HL-60 (cell line): ENCODE measurements at regions not wholly inside any gene's neighbourhood (a gene's known extent, or its start where the extent isn't known, plus 50 kb on each side); places are given as distances from the start of the nearest gene placed in this dataset.

Experiments
- DNase-seq, 2 experiments: peaks; one replicate each; pipeline ENCODE4 v3.0.0-alpha.2; 2010 to 2020; ENCODE audit warnings: low read depth in 1 of 2, low spot score in 1 of 2
- H3K27ac ChIP-seq: fragments of 250-450 bp; sonication (Bioruptor Pico); replicated peaks from 2 replicates; pipeline ENCODE4 v1.5.1; 2020; ENCODE audit warnings: mild to moderate bottlenecking, moderate library complexity
- H3K27me3 ChIP-seq: fragments of 250-450 bp; sonication (Bioruptor Pico); 2 replicates; pipeline ENCODE4 v1.5.1; 2021; ENCODE audit warnings: mild to moderate bottlenecking, moderate library complexity; ENCODE audit not compliant: insufficient read depth, poor library complexity, severe bottlenecking
- H3K4me3 ChIP-seq: replicated peaks from 2 replicates; pipeline ENCODE4 v1.5.1; 2011; ENCODE audit warnings: mild to moderate bottlenecking, control low read depth, low read length; ENCODE audit not compliant: insufficient read depth
- GABPA ChIP-seq: IDR thresholded peaks from 2 replicates; pipeline ENCODE4 v1.6.1; 2012; ENCODE audit warnings: low read depth
- POLR2AphosphoS5 ChIP-seq: IDR thresholded peaks from 2 replicates; pipeline ENCODE4 v1.6.1; 2012; ENCODE audit warnings: low read depth
- SPI1 ChIP-seq: IDR thresholded peaks from 2 replicates; pipeline ENCODE4 v1.6.1; 2012; ENCODE audit warnings: low read depth, mild to moderate bottlenecking, borderline replicate concordance
- TF ChIP-seq, protein P1 (sequence below): IDR thresholded peaks from one replicate; pipeline ENCODE4 v1.5.1; 2011; ENCODE audit warnings: low read length, control low read depth, inconsistent platforms; ENCODE audit not compliant: insufficient read depth
- TF ChIP-seq, protein P2 (sequence below): IDR thresholded peaks from 2 replicates; pipeline ENCODE4 v1.6.1; 2012; ENCODE audit warnings: low read depth; ENCODE audit not compliant: insufficient replicate concordance

DNA sequence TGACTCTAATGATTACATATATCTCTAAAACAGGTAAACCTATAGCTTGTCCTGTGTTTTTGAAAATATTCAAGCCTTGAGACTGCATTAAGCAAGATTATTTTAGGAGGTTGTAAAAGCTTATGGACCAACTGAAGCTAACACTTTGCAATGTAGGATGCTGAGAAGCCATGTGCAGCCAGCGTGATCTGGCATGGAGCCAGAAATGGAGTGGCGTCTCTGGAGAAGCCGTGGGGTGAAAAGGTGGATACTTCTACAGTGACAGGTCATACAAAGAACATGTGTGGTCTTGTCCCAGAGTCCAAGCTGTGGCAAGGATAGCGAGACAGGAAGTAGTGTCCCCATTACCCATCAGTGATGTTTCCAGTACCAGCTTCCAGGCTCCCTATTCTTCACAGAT is 100.8 kb upstream of the CD180 start:
- H3K27ac ChIP-seq: no peak overlapping the region
- no peak overlapping the region for H3K4me3 ChIP-seq
- DNase-seq: no peak
- TF ChIP-seq, protein P1, sequence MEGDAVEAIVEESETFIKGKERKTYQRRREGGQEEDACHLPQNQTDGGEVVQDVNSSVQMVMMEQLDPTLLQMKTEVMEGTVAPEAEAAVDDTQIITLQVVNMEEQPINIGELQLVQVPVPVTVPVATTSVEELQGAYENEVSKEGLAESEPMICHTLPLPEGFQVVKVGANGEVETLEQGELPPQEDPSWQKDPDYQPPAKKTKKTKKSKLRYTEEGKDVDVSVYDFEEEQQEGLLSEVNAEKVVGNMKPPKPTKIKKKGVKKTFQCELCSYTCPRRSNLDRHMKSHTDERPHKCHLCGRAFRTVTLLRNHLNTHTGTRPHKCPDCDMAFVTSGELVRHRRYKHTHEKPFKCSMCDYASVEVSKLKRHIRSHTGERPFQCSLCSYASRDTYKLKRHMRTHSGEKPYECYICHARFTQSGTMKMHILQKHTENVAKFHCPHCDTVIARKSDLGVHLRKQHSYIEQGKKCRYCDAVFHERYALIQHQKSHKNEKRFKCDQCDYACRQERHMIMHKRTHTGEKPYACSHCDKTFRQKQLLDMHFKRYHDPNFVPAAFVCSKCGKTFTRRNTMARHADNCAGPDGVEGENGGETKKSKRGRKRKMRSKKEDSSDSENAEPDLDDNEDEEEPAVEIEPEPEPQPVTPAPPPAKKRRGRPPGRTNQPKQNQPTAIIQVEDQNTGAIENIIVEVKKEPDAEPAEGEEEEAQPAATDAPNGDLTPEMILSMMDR: no peak
- TF ChIP-seq SPI1: no peak
- no peaks in the 10 kb centered on the region for H3K27me3 ChIP-seq

DNA sequence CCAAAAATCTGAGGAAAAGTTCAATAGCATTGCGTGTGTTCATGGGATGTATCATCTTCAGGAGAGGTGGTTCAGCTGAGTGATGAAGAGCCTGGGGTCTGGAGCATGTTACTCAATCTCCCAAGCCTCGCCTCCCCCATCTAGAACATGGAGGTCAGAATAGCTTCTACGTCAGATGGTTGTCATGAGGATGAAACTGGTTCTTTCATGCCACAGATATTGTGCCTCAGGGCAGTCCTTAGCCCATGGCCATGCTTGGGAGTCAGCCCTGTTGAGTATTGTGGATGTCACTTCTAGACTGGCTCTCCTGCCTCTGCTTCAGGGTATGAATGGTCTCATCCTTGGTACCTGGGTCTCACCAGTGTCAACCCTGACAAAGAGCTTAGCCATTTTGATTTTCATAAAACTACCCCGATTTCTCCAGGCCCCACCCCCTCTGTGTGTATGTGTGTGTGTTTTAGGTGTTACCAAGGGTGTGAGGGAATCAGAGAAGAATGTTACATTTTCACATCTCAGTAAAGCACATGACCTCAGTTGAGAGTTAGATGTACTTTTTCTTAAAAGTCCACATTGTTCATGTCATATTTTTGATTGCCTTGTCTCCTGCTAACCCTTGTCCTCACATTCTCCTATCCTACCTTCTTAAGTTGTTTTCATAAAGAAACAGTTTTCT is 97.8 kb upstream of the CD180 start:
- no peak overlapping the region for H3K4me3 ChIP-seq
- no peak for DNase-seq

DNA sequence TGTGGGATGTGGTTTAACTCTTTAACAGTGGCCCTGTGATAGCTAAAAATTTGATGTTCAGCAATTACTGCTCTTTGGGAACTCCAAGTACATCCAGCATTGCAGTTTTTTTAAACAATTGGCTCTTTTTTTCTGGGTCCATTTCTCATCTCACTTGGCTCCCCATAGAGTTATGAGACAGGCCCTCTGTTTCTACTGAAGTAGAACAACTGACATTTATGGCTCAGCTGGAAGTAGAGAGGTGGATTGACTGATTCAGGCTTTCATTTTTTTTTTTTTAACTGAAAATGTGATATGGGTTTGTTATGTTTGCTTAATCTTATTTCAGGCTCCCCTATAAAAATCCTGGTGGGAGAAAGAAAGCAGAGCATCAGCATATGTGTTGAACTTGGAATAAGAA is 96.6 kb upstream of the CD180 start:
- no peaks in the 10 kb centered on the region for H3K27me3 ChIP-seq
- no peak overlapping the region for H3K4me3 ChIP-seq
- no peak for DNase-seq
- H3K27ac ChIP-seq: no peak overlapping the region
- TF ChIP-seq POLR2AphosphoS5: no peak
- TF ChIP-seq, protein P1: no peak
- TF ChIP-seq, protein P2, sequence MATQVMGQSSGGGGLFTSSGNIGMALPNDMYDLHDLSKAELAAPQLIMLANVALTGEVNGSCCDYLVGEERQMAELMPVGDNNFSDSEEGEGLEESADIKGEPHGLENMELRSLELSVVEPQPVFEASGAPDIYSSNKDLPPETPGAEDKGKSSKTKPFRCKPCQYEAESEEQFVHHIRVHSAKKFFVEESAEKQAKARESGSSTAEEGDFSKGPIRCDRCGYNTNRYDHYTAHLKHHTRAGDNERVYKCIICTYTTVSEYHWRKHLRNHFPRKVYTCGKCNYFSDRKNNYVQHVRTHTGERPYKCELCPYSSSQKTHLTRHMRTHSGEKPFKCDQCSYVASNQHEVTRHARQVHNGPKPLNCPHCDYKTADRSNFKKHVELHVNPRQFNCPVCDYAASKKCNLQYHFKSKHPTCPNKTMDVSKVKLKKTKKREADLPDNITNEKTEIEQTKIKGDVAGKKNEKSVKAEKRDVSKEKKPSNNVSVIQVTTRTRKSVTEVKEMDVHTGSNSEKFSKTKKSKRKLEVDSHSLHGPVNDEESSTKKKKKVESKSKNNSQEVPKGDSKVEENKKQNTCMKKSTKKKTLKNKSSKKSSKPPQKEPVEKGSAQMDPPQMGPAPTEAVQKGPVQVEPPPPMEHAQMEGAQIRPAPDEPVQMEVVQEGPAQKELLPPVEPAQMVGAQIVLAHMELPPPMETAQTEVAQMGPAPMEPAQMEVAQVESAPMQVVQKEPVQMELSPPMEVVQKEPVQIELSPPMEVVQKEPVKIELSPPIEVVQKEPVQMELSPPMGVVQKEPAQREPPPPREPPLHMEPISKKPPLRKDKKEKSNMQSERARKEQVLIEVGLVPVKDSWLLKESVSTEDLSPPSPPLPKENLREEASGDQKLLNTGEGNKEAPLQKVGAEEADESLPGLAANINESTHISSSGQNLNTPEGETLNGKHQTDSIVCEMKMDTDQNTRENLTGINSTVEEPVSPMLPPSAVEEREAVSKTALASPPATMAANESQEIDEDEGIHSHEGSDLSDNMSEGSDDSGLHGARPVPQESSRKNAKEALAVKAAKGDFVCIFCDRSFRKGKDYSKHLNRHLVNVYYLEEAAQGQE: no peak
- TF ChIP-seq SPI1: no peak
- no peak for TF ChIP-seq GABPA

More for the DNA sequence above, 97.8 kb upstream of the CD180 start:
- Histone ChIP-seq H3K27me3 (no peaks in the 10 kb centered on the region), H3K27ac (no peak overlapping the region)
- TF ChIP-seq GABPA: no peak

DNA sequence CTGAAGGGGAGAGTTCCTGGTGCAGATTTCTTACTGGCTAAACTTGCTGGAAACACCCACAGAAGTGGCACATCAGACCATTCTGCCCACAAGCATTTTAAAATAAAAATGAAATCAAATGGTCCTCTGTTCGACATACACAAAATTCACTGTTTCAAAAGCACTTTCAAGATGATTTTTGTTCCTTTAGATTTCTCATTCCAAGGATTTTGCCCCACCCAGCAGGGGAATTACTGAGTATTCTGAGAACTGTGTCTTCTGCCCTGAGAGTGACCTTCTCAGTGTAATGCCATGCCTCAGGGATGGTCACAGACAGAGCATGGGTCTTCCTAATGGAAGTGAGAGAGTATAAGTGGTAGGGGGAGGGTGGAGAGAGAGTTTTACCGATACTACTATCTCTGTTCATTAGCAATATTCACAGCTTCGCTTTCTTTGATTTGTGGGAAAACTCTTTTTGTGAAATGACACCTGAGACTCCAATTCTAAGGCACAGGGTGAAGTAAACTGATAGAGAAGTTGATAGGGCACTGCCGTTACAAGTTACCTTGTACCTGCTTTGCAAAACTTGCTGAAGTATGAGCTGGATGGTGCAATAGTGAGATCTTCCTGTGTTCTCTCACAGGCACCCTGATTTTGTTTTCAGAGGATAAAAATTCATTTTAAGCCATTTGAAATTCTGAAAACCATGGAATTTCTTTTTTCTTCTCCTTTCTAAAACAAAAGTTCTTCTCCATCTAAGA is 95.8 kb upstream of the CD180 start:
- no peak overlapping the region for H3K27ac ChIP-seq
- no peak for DNase-seq
- H3K4me3 ChIP-seq: no peak overlapping the region
- no peak for TF ChIP-seq POLR2AphosphoS5
- no peaks in the 10 kb centered on the region for H3K27me3 ChIP-seq

DNA sequence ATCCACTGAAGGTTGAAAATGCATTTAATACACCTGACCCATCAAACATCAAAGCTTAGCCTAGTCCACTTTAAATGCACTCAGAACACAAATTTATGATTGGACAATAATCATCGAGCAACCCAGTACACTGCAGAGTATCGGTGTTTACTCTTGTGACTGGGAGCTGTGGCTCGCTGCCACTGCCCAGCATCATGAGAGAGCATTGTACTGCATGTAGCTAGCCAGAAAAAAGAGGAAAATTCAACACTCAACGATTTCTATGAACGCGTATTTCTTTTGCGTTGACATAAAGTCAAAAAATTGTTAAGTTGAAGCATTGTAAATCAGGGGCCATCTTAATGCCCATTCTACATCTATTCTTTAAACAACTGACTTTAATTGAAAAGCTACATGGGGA is 95.1 kb upstream of the CD180 start:
- no peak for DNase-seq
- no peak overlapping the region for H3K27ac ChIP-seq
- TF ChIP-seq SPI1: no peak
- no peak for TF ChIP-seq POLR2AphosphoS5
- TF ChIP-seq GABPA: no peak
- TF ChIP-seq, protein P1: no peak
- TF ChIP-seq, protein P2: no peak
- H3K4me3 ChIP-seq: no peak overlapping the region
- no peaks in the 10 kb centered on the region for H3K27me3 ChIP-seq
